Mesenchymal stem cell (in vitro differentiated cells and primary cell): ENCODE measurements at regions not wholly inside any gene's neighbourhood (a gene's known extent, or its start where the extent isn't known, plus 50 kb on each side); places are given as distances from the start of the nearest gene placed in this dataset.

Experiments used
- DNase-seq: peaks from one replicate; pipeline ENCODE4 v3.0.0-alpha.2; 2013
- H2AFZ ChIP-seq: one replicate; pipeline ENCODE4 v1.6.1; 2013; ENCODE audit warnings: low read depth, mild to moderate bottlenecking, control low read depth, inconsistent platforms, low read length, moderate library complexity
- H2AK5ac ChIP-seq: 2 replicates; pipeline ENCODE4 v1.6.1; 2013; ENCODE audit warnings: low read length, moderate library complexity, mild to moderate bottlenecking, inconsistent platforms; ENCODE audit not compliant: severe bottlenecking
- H2BK120ac ChIP-seq: one replicate; pipeline ENCODE4 v1.6.1; 2013; ENCODE audit warnings: low read depth, mild to moderate bottlenecking, inconsistent platforms, low read length, moderate library complexity
- H2BK12ac ChIP-seq, 2 experiments: one replicate each; pipeline ENCODE4 v1.6.1; 2013; ENCODE audit warnings: inconsistent platforms in 2 of 2, low read length in 2 of 2, mild to moderate bottlenecking in 2 of 2, moderate library complexity in 2 of 2, control low read depth in 1 of 2
- H2BK15ac ChIP-seq: one replicate; pipeline ENCODE4 v1.6.1; 2013; ENCODE audit warnings: mild to moderate bottlenecking, low read depth, inconsistent platforms; ENCODE audit not compliant: poor library complexity, severe bottlenecking
- H2BK5ac ChIP-seq: 2 replicates; pipeline ENCODE4 v1.6.1; 2013; ENCODE audit warnings: low read depth, mild to moderate bottlenecking, low read length, control low read depth, inconsistent platforms; ENCODE audit not compliant: poor library complexity, severe bottlenecking
- H3K14ac ChIP-seq, 2 experiments: one replicate each; pipeline ENCODE4 v1.6.1; 2013; ENCODE audit warnings: inconsistent platforms in 2 of 2, low read length in 2 of 2, control low read depth in 1 of 2, mild to moderate bottlenecking in 1 of 2, moderate library complexity in 1 of 2
- H3K18ac ChIP-seq, 2 experiments: one replicate each; pipeline ENCODE4 v1.6.1; 2013; ENCODE audit warnings: inconsistent platforms in 2 of 2, low read length in 2 of 2, control low read depth in 1 of 2, low read depth in 1 of 2, mild to moderate bottlenecking in 1 of 2
- H3K23ac ChIP-seq, 2 experiments: one replicate each; pipeline ENCODE4 v1.6.1; 2013; ENCODE audit warnings: inconsistent platforms in 2 of 2, low read length in 2 of 2, mild to moderate bottlenecking in 2 of 2, moderate library complexity in 2 of 2, control low read depth in 1 of 2
- H3K27ac ChIP-seq: 2 replicates; pipeline ENCODE4 v1.5.1; 2013; ENCODE audit warnings: mild to moderate bottlenecking, moderate library complexity, low read length, control low read depth, inconsistent platforms; ENCODE audit not compliant: poor library complexity, severe bottlenecking
- H3K27me3 ChIP-seq, 2 experiments: 2 replicates each; pipeline versions ENCODE4 v1.6.1 to v1.7.0; 2013; ENCODE audit warnings: low read length in 2 of 2, mild to moderate bottlenecking in 2 of 2, moderate library complexity in 2 of 2, control low read depth in 1 of 2, inconsistent platforms in 1 of 2; ENCODE audit not compliant: control insufficient read depth in 1 of 2, insufficient read depth in 1 of 2
- H3K36me3 ChIP-seq, 2 experiments: 2 replicates each; pipeline versions ENCODE4 v1.6.1 to v1.7.0; 2013; ENCODE audit warnings: low read length in 2 of 2, control low read depth in 1 of 2, inconsistent platforms in 1 of 2, low read depth in 1 of 2, mild to moderate bottlenecking in 1 of 2; ENCODE audit not compliant: insufficient read depth in 2 of 2, control insufficient read depth in 1 of 2
- H3K4ac ChIP-seq, 2 experiments: one replicate each; pipeline ENCODE4 v1.6.1; 2013; ENCODE audit warnings: inconsistent platforms in 2 of 2, low read length in 2 of 2, mild to moderate bottlenecking in 2 of 2, moderate library complexity in 2 of 2, control low read depth in 1 of 2, low read depth in 1 of 2
- H3K4me1 ChIP-seq: 2 replicates; pipeline ENCODE4 v1.6.1; 2013; ENCODE audit warnings: low read depth, low read length, control low read depth; ENCODE audit not compliant: control insufficient read depth, insufficient read depth
- H3K4me2 ChIP-seq: 2 replicates; pipeline ENCODE4 v1.6.1; 2013; ENCODE audit warnings: low read length, mild to moderate bottlenecking, inconsistent platforms; ENCODE audit not compliant: poor library complexity, severe bottlenecking
- H3K4me3 ChIP-seq, 2 experiments: 2 replicates each; pipeline versions ENCODE4 v1.5.1 to v1.7.0; 2013; ENCODE audit warnings: low read length in 2 of 2, mild to moderate bottlenecking in 2 of 2, control low read depth in 1 of 2, low read depth in 1 of 2; ENCODE audit not compliant: insufficient read depth in 1 of 2
- H3K79me1 ChIP-seq: replicated peaks from 2 replicates; pipeline ENCODE4 v1.6.1; 2013; ENCODE audit warnings: mild to moderate bottlenecking, control low read depth, low read length, inconsistent platforms; ENCODE audit not compliant: poor library complexity, severe bottlenecking
- H3K9ac ChIP-seq: 2 replicates; pipeline ENCODE4 v1.7.0; 2013; ENCODE audit warnings: mild to moderate bottlenecking, low read length, moderate library complexity
- H3K9me3 ChIP-seq: 2 replicates; pipeline ENCODE4 v1.7.0; 2013; ENCODE audit warnings: mild to moderate bottlenecking, low read length; ENCODE audit not compliant: control insufficient read depth
- H4K8ac ChIP-seq: one replicate; pipeline ENCODE4 v1.6.1; 2013; ENCODE audit warnings: inconsistent platforms, mild to moderate bottlenecking, low read length, moderate library complexity
- H4K91ac ChIP-seq: one replicate; pipeline ENCODE4 v1.6.1; 2013; ENCODE audit warnings: mild to moderate bottlenecking, low read length, inconsistent platforms
- WGBS: methylation state at CpG from one replicate; pipeline ENCODE4 v1.1.7; 2013; ENCODE audit warnings: mixed read lengths; 5-methylcytosine and 5-hydroxymethylcytosine counted together

- H2AFZ ChIP-seq = no peak overlapping the region
- no peak overlapping the region for H3K4me3 ChIP-seq
- no peaks in the 10 kb centered on the region for H3K36me3 ChIP-seq
- H3K4ac ChIP-seq = no peak overlapping the region
- H2BK15ac ChIP-seq = no peak overlapping the region
- no peak overlapping the region for H2BK5ac ChIP-seq
- no peaks in the 10 kb centered on the region for H3K79me1 ChIP-seq
- no peaks in the 10 kb centered on the region for H3K27me3 ChIP-seq
- H4K8ac ChIP-seq = no peak overlapping the region
- no peak overlapping the region for H3K23ac ChIP-seq
- H3K14ac ChIP-seq = no peak overlapping the region
- no peak overlapping the region for H4K91ac ChIP-seq
- no peak for DNase-seq
- H3K27ac ChIP-seq = no peak overlapping the region
- H2AK5ac ChIP-seq = no peak overlapping the region
- no peak overlapping the region for H3K18ac ChIP-seq
- H3K9ac ChIP-seq = no peak overlapping the region
- WGBS = 84% methylated on average over 18 of the region's 20 CpGs
- no peak overlapping the region for H2BK12ac ChIP-seq
- no peak overlapping the region for H3K4me2 ChIP-seq
- peaks cover 11% of the 10 kb centered on the region for H3K9me3 ChIP-seq
- H3K4me1 ChIP-seq = no peaks in the 10 kb centered on the region
- no peak overlapping the region for H2BK120ac ChIP-seq
These were observed 165.2 kb downstream of the TEX29 start for GRCh38 chr13:111485491-111486250.

- Histone ChIP-seq H3K79me1 (no peaks in the 10 kb centered on the region), H2AFZ (no peak overlapping the region), H3K14ac (no peak overlapping the region), H3K27ac (no peak overlapping the region), H2BK12ac (no peak overlapping the region), H3K9me3 (peaks cover 11% of the 10 kb centered on the region), H2BK120ac (no peak overlapping the region), H4K8ac (no peak overlapping the region), H2AK5ac (no peak overlapping the region), H3K36me3 (no peaks in the 10 kb centered on the region), H4K91ac (no peak overlapping the region), H3K4me1 (no peaks in the 10 kb centered on the region), H3K4me2 (no peak overlapping the region), H3K4ac (no peak overlapping the region), H3K27me3 (no peaks in the 10 kb centered on the region), H2BK5ac (no peak overlapping the region), H3K18ac (no peak overlapping the region), H2BK15ac (no peak overlapping the region), H3K4me3 (no peak overlapping the region), H3K23ac (no peak overlapping the region), H3K9ac (no peak overlapping the region)
- DNase-seq = no peak
- 88% methylated on average over 8 of the region's 8 CpGs for WGBS
These were observed 165.9 kb downstream of the TEX29 start for GRCh38 chr13:111486331-111486730.

GRCh38 chr13:111486801-111487200, 166.4 kb downstream of the TEX29 start:
- Histone ChIP-seq H3K9ac (no peak overlapping the region), H3K27ac (no peak overlapping the region)

GRCh38 chr13:111488486-111489132, 168.2 kb downstream of the TEX29 start:
- H3K27me3 ChIP-seq = no peaks in the 10 kb centered on the region
- no peak overlapping the region for H3K4me2 ChIP-seq
- peaks cover 18% of the 10 kb centered on the region for H3K9me3 ChIP-seq
- no peaks in the 10 kb centered on the region for H3K36me3 ChIP-seq
- 68% methylated on average over 13 of the region's 13 CpGs for WGBS
- H2BK5ac ChIP-seq = no peak overlapping the region
- H4K8ac ChIP-seq = no peak overlapping the region
- no peak overlapping the region for H3K23ac ChIP-seq
- no peaks in the 10 kb centered on the region for H3K79me1 ChIP-seq
- no peak overlapping the region for H2AK5ac ChIP-seq
- H3K14ac ChIP-seq = no peak overlapping the region
- H2BK120ac ChIP-seq = no peak overlapping the region
- H3K9ac ChIP-seq = no peak overlapping the region
- H3K4me1 ChIP-seq = no peaks in the 10 kb centered on the region
- H3K27ac ChIP-seq = no peak overlapping the region
- no peak overlapping the region for H4K91ac ChIP-seq
- H3K4me3 ChIP-seq = no peak overlapping the region
- H2BK15ac ChIP-seq = no peak overlapping the region
- no peak overlapping the region for H2AFZ ChIP-seq
- DNase-seq = no peak
- no peak overlapping the region for H2BK12ac ChIP-seq
- H3K4ac ChIP-seq = no peak overlapping the region
- no peak overlapping the region for H3K18ac ChIP-seq

More at GRCh38 chr13:111486801-111487200, 166.4 kb downstream of the TEX29 start:
- Histone ChIP-seq H4K91ac (no peak overlapping the region), H3K14ac (no peak overlapping the region), H2AK5ac (no peak overlapping the region), H3K27me3 (no peaks in the 10 kb centered on the region), H2BK5ac (no peak overlapping the region), H3K9me3 (peaks cover 11% of the 10 kb centered on the region), H3K36me3 (no peaks in the 10 kb centered on the region), H3K4me2 (no peak overlapping the region), H2BK15ac (no peak overlapping the region), H3K4me1 (no peaks in the 10 kb centered on the region), H2BK120ac (no peak overlapping the region), H3K23ac (no peak overlapping the region), H3K79me1 (no peaks in the 10 kb centered on the region), H2AFZ (no peak overlapping the region), H4K8ac (no peak overlapping the region), H3K18ac (no peak overlapping the region), H2BK12ac (no peak overlapping the region), H3K4me3 (no peak overlapping the region), H3K4ac (no peak overlapping the region)
- DNase-seq = no peak
- 69% methylated on average over 6 of the region's 6 CpGs for WGBS
